CD4-positive, alpha-beta T cell (primary cell): ENCODE measurements at regions not wholly inside any gene's neighbourhood (a gene's known extent, or its start where the extent isn't known, plus 50 kb on each side); places are given as distances from the start of the nearest gene placed in this dataset.

Experiments
- ATAC-seq: fragments of 200-7000 bp; cut with Tn5 transposase; one replicate; pipeline ENCODE4 v1.10.0; 2022; ENCODE audit warnings: mild to moderate bottlenecking; ENCODE audit not compliant: poor library complexity
- CTCF ChIA-PET: fragments of 350-600 bp; sonication (Branson Sonifier 250); formaldehyde crosslinking; loops from one replicate; lab custom pipeline; 2021; ENCODE audit warnings: antibody characterized with exemption, inconsistent platforms; lab: Charles Lee
- POLR2A ChIA-PET: fragments of 350-600 bp; sonication (Branson Sonifier 250); formaldehyde crosslinking; loops from one replicate; lab custom pipeline; 2021; ENCODE audit warnings: antibody characterized with exemption, inconsistent platforms; lab: Charles Lee
- DNase-seq, 14 experiments: peaks; one replicate each; pipeline ENCODE4 v3.0.0-alpha.2; 2013 to 2020; ENCODE audit warnings: mixed read lengths in 2 of 14
- H3K27ac ChIP-seq, 2 donors: one replicate each; pipeline versions ENCODE4 v1.5.1 to v1.7.0; 2013; ENCODE audit warnings: low read length in 2 of 2, low read depth in 1 of 2, mild to moderate bottlenecking in 1 of 2
- H3K27me3 ChIP-seq, 2 experiments: 1 replicate in 1 of 2; 2 replicates in 1 of 2; pipeline versions ENCODE4 v1.6.1 to v1.7.0; 2013; ENCODE audit warnings: low read length in 2 of 2, control low read depth in 1 of 2, mild to moderate bottlenecking in 1 of 2, moderate library complexity in 1 of 2; ENCODE audit not compliant: insufficient read depth in 2 of 2, control insufficient read depth in 1 of 2
- H3K36me3 ChIP-seq: one replicate; pipeline ENCODE4 v1.6.1; 2013; ENCODE audit warnings: low read length, control low read depth; ENCODE audit not compliant: insufficient read depth
- H3K4me1 ChIP-seq: one replicate; pipeline ENCODE4 v1.6.1; 2013; ENCODE audit warnings: low read length, control low read depth; ENCODE audit not compliant: insufficient read depth
- H3K4me3 ChIP-seq: one replicate; pipeline ENCODE4 v1.5.1; 2013; ENCODE audit warnings: mild to moderate bottlenecking, low read length, moderate library complexity
- H3K9me3 ChIP-seq, 2 experiments: 1 replicate in 1 of 2; 2 replicates in 1 of 2; pipeline versions ENCODE4 v1.6.1 to v1.7.0; 2013; ENCODE audit warnings: low read length in 2 of 2, mild to moderate bottlenecking in 2 of 2, control low read depth in 1 of 2, moderate library complexity in 1 of 2; ENCODE audit not compliant: control insufficient read depth in 1 of 2, insufficient read depth in 1 of 2
- H3K27ac Mint-ChIP-seq: one replicate; pipeline ENCODE4 v1.8.0; 2020; ENCODE audit warnings: mixed read lengths
- H3K27me3 Mint-ChIP-seq: one replicate; pipeline ENCODE4 v1.8.0; 2021; ENCODE audit warnings: mixed read lengths
- H3K36me3 Mint-ChIP-seq: one replicate; pipeline ENCODE4 v1.8.0; 2021; ENCODE audit warnings: low read depth, mixed read lengths
- H3K4me1 Mint-ChIP-seq: one replicate; pipeline ENCODE4 v1.8.0; 2021; ENCODE audit warnings: low read depth, mixed read lengths
- H3K4me3 Mint-ChIP-seq: one replicate; pipeline ENCODE4 v1.8.0; 2020; ENCODE audit warnings: mild to moderate bottlenecking, mixed read lengths
- H3K9me3 Mint-ChIP-seq: one replicate; pipeline ENCODE4 v1.8.0; 2020; ENCODE audit warnings: mixed read lengths
- CTCF ChIP-seq: fragments of 200-600 bp; IDR thresholded peaks from one replicate; pipeline ENCODE4 v1.8.0; 2022; ENCODE audit warnings: antibody characterized with exemption, mild to moderate bottlenecking
- intact Hi-C, 2 experiments: fragments of 100-400 bp; cut with DNase I in 1 of 2; cut with micrococcal nuclease in 1 of 2; formaldehyde crosslinking; loops; one replicate each; pipeline versions ENCODE4 v1.15.1 to v1.9.0; 2023 to 2025; cut with DNase I, micrococcal nuclease

DNA sequence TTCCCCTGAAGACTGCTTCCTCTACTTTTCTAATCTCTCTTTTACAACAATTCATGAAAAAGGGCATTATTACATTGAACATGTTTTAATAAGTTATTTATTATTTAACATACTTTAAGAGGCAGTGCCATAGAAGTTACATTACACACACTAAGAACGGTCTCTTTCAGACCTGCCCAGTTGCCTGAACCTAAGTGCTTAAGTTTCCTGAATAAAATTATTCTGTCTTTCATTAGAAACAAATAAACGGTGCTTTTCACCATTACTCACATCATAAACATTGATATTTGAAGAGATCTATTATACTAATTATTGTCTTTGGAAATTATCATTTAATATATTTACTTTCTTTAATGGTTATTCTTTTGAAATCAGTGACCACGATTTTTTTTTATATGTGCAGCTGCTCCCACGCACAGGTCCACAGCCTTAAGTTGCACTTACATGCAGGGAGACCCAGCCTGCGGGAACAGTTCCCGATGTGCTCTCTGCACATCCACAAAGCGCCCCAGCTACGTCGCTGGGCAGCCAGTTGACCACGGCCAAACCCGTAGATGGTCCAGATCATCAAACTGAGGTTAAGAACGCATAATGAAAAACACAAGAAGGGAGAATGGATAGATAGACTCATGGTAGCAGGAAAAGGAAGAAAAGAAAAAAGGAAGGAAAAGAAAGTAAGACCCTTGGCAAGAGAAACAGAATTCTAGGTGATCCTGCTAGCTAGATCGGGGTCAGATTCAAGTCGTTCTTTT lies 437.0 kb upstream of the MGMT start:
- H3K9me3 Mint-ChIP-seq = no peaks in the 10 kb centered on the region
- ATAC-seq = no peak
- CTCF ChIA-PET = no interaction called here
- peaks cover 25% of the 10 kb centered on the region for H3K4me1 Mint-ChIP-seq
- H3K9me3 ChIP-seq = peaks cover 0 to 6% of the 10 kb centered on the region in 2 experiments
- no peaks in the 10 kb centered on the region for H3K36me3 ChIP-seq
- H3K4me3 ChIP-seq = no peak overlapping the region
- no peak for TF ChIP-seq CTCF
- no peak for DNase-seq
- H3K27ac ChIP-seq = no peak overlapping the region
- H3K27me3 ChIP-seq = no peaks in the 10 kb centered on the region
- peaks cover 3% of the 10 kb centered on the region for H3K4me1 ChIP-seq
- no peak overlapping the region for H3K27ac Mint-ChIP-seq
- intact Hi-C loops = loop anchor here in 1 of 2 experiments (5.0 to 10.0 kb wide), 4 partner anchors 435 to 1097 kb away; partner anchors contain the start of gene MGMT
- H3K36me3 Mint-ChIP-seq = no peaks in the 10 kb centered on the region
- POLR2A ChIA-PET = no interaction called here
- no peak overlapping the region for H3K4me3 Mint-ChIP-seq
- H3K27me3 Mint-ChIP-seq = peaks cover 28% of the 10 kb centered on the region

GRCh38 chr10:129030603-129030895 lies 436.5 kb upstream of the MGMT start:
- intact Hi-C loops = loop anchor here in 1 of 2 experiments (5.0 to 10.0 kb wide), 4 partner anchors 434 to 1097 kb away; partner anchors contain the start of gene MGMT
- DNase-seq = no peak
- Mint-ChIP-seq H3K4me3 (no peak overlapping the region), H3K4me1 (peaks cover 30% of the 10 kb centered on the region), H3K36me3 (no peaks in the 10 kb centered on the region), H3K9me3 (no peaks in the 10 kb centered on the region), H3K27ac (no peak overlapping the region), H3K27me3 (peaks cover 28% of the 10 kb centered on the region)
- H3K4me1 ChIP-seq = peaks cover 4% of the 10 kb centered on the region
- H3K27me3 ChIP-seq = no peaks in the 10 kb centered on the region
- H3K4me3 ChIP-seq = no peak overlapping the region
- TF ChIP-seq CTCF = no peak
- ATAC-seq = no peak
- POLR2A ChIA-PET = no interaction called here
- no peak overlapping the region for H3K27ac ChIP-seq
- CTCF ChIA-PET = no interaction called here
- peaks cover 0 to 3% of the 10 kb centered on the region in 2 experiments for H3K9me3 ChIP-seq
- H3K36me3 ChIP-seq = no peaks in the 10 kb centered on the region

DNA sequence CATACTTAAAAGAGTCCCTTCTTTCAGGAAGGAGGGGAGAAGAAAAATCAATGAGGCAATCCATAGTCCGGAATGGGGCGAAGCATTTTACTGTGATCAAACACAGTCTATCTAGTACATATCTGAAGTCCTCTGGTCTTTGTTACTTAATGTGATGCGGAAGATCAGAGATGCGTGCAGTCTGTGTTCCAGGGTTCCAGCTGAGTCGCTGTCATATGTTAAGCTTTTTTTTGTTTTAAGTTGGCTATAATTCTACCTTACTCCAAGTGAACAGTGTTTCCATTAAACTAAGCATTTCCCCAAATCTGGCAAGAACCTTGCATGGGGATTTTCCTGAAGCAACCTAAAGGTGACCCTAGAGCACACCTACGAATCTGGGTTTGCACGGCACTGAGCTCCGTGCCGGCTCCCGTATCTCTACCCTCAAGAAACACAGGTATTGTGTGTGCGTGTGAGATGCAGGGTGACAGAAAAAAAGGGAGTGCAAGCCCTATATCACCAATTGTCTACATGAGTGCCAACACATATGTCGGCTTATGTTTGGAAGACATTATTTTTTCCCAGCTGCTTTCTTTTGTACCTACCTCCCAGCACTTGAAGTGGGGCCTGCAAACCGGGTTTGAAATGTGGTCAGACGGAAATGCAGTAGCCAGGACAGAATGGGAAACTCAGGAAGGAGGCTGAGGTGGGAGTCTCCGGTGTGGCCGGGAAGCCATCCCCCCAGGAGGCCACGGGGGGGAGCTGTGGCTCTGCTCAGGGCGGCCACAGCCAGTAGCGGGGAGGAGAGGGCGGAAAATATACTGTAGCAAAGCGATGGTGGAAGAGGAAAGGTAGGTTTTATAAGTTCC lies 435.8 kb upstream of the MGMT start:
- ChIA-PET CTCF (interaction anchor here (0.6 to 1.2 kb wide), 4 partner anchors 12 to 974 kb away, joined by 3 to 4 read pairs (median 3); no protein-coding TSS in a partner anchor), POLR2A (interaction anchor here (0.9 kb wide), 1 partner anchor 1096 kb away, joined by 3 read pairs; no protein-coding TSS in a partner anchor)
- Histone ChIP-seq H3K27ac (no peak overlapping the region), H3K4me1 (peaks cover 11% of the 10 kb centered on the region), H3K36me3 (no peaks in the 10 kb centered on the region), H3K9me3 (peaks cover 0 to 3% of the 10 kb centered on the region in 2 experiments), H3K4me3 (no peak overlapping the region), H3K27me3 (no peaks in the 10 kb centered on the region)
- Mint-ChIP-seq H3K4me1 (peaks cover 37% of the 10 kb centered on the region), H3K36me3 (no peaks in the 10 kb centered on the region), H3K27ac (no peak overlapping the region), H3K27me3 (peaks cover 28% of the 10 kb centered on the region), H3K4me3 (no peak overlapping the region), H3K9me3 (no peaks in the 10 kb centered on the region)
- ATAC-seq = peak; percentile 45
- intact Hi-C loops = loop anchor here (1.0 to 10.0 kb wide), 8 partner anchors 301 to 1148 kb away; partner anchors contain the start of gene MGMT (in 1 of the 2)
- TF ChIP-seq CTCF = peak; percentile 82
- DNase-seq = peak in 13 of 14 experiments; percentile 20 to 76 (median 42)
